NOMO-1 (cell line): ENCODE measurements at regions not wholly inside any gene's neighbourhood (a gene's known extent, or its start where the extent isn't known, plus 50 kb on each side); places are given as distances from the start of the nearest gene placed in this dataset.
"Not testable (repeated sequence)": the region's sequence is repeated elsewhere in the genome, so short reads cannot be mapped to it uniquely, and the experiment has no call there.

ENCODE experiments used
- DNase-seq, 2 experiments: peaks; one replicate each; lab custom pipeline; 2025; ENCODE audit not compliant: unreplicated experiment in 2 of 2; lab: John Stamatoyannopoulos, UW

- DNase-seq = no peak
Observed at GRCh38 chr7:81839708-81840369, 70.0 kb upstream of the HGF start.

GRCh38 chr7:81833401-81833800, 63.6 kb upstream of the HGF start:
- no peak for DNase-seq

GRCh38 chr7:81831883-81832282, 62.0 kb upstream of the HGF start:
- no peak for DNase-seq

DNA sequence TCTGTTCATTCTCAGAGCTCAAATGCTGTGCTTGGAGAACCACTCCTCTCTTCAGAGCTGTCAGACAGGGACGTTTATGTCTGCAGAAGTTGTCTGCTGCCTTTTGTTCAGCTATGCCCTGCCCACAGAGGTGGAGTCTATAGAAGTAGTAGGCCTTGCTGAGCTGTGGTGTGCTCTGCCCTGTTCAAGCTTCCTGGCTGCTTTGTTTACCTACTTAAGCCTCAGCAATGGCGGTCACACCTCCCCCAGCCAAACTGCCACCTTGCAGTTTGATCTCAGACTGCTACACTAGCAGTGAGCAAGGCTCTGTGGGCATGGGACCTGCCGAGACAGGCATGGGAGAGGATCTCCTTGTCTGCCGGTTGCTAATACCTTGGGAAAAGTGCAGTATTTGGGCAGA, 59.7 kb upstream of the HGF start:
- not testable (repeated sequence) for DNase-seq

DNA sequence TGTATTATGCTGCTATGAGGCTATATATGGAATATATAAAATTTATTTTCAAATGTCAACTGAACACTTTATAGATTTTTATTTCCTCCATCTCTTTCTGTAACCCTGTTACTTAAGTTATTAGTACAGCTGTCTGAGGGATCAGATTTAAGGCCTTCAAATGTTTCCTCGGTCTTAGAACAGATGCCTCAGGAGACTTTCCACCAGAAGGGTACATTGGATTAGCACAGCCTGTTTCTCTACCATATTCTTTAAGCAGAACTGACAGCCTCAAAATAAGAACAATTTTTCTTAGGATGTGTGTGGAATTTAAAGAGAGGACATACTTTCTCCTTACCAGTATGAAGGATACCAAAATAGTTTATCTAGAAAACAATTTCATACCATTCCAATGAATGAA, 53.0 kb upstream of the HGF start:
- no peak for DNase-seq

DNA sequence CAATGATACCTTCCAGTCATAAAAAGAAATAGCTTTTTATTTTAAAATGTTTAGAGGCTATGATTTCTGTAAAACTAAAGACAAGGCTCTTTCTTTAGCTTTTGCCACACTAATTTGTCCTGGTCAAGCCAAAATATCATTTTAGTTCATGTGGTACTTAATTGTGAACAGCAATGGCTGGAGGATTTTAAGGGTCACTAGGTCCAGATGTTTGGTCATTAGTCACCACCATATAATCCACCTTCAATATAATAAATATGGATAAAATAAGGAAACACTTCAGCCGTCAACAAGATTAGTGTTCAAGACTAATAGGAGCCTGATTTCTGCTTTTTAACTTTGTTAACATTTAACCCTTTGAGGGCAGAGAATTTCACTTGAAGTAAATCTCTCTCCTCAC, 50.0 kb upstream of the HGF start:
- no peak for DNase-seq
